Karpas-422 (cell line): ENCODE measurements at regions not wholly inside any gene's neighbourhood (a gene's known extent, or its start where the extent isn't known, plus 50 kb on each side); places are given as distances from the start of the nearest gene placed in this dataset.
"Not testable (repeated sequence)": the region's sequence is repeated elsewhere in the genome, so short reads cannot be mapped to it uniquely, and the experiment has no call there.

Source experiments
- DNase-seq: peaks from one replicate; pipeline ENCODE4 v3.0.0-alpha.2; 2015
- H2AFZ ChIP-seq: fragments of 200-600 bp; sonication (generic); 2 replicates; pipeline ENCODE4 v1.6.1; 2014; ENCODE audit warnings: antibody characterized with exemption, low read length, mixed read lengths
- H3K27ac ChIP-seq: fragments of 200-600 bp; sonication (generic); 2 replicates; pipeline ENCODE4 v1.5.1; 2014; ENCODE audit warnings: mild to moderate bottlenecking, low read length, moderate library complexity
- H3K27me3 ChIP-seq: fragments of 200-600 bp; sonication (generic); 2 replicates; pipeline ENCODE4 v1.6.1; 2014; ENCODE audit warnings: low read length, mixed read lengths
- H3K36me3 ChIP-seq: fragments of 200-600 bp; sonication (generic); 2 replicates; pipeline ENCODE4 v1.6.1; 2014; ENCODE audit warnings: low read length, mixed read lengths; ENCODE audit not compliant: insufficient read depth
- H3K4me1 ChIP-seq: fragments of 200-600 bp; sonication (generic); 2 replicates; pipeline ENCODE4 v1.6.1; 2014; ENCODE audit warnings: mild to moderate bottlenecking, low read length, mixed read lengths
- H3K4me2 ChIP-seq: fragments of 200-600 bp; sonication (generic); 2 replicates; pipeline ENCODE4 v1.6.1; 2014; ENCODE audit warnings: low read length, low read depth, mild to moderate bottlenecking; ENCODE audit not compliant: poor library complexity, severe bottlenecking
- H3K4me3 ChIP-seq: fragments of 200-600 bp; sonication (generic); 2 replicates; pipeline ENCODE4 v1.5.1; 2014; ENCODE audit warnings: mild to moderate bottlenecking, antibody characterized with exemption, low read length, mixed read lengths
- H3K79me2 ChIP-seq: fragments of 200-600 bp; sonication (generic); 2 replicates; pipeline ENCODE4 v1.6.1; 2014; ENCODE audit warnings: mild to moderate bottlenecking, low read length, mixed read lengths
- H3K9ac ChIP-seq: fragments of 200-600 bp; sonication (generic); 2 replicates; pipeline ENCODE4 v1.6.0; 2014; ENCODE audit warnings: low read length
- H3K9me2 ChIP-seq: fragments of 200-600 bp; sonication (generic), shearing (Covaris generic); replicated peaks from 2 replicates; pipeline ENCODE4 v1.6.0; 2014; ENCODE audit warnings: mild to moderate bottlenecking, low read length, moderate library complexity; ENCODE audit not compliant: insufficient read depth
- H3K9me3 ChIP-seq: fragments of 300-700, 200-600 bp; sonication (generic); 2 replicates; pipeline ENCODE4 v1.6.1; 2014; ENCODE audit warnings: low read length, mixed read lengths
- H4K20me1 ChIP-seq: fragments of 200-600 bp; sonication (generic); 2 replicates; pipeline ENCODE4 v1.6.1; 2014; ENCODE audit warnings: mild to moderate bottlenecking, antibody characterized with exemption, low read length, low read depth; ENCODE audit not compliant: insufficient read depth

DNA sequence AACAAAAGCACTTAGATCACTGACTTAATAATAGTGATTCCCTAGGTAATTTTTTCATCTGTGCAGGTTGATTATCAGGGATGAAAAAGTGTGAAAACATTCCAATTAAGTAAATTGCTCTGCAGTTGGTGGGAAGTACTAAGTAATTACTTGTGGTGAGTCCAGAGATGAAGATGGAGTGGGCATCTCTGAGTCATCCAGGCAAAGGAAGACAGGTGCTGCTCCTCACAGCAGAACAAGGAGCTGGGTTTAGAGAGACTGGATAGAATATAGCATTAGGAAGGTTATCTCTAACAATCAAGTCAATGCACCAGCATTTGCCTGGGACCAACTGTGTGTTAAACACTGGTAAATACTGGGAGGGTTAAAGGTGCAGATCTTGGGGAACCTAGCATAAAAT lies 174.0 kb upstream of the SPATA31A3 start:
- DNase-seq, H3K27me3 ChIP-seq, H3K4me2 ChIP-seq, H3K27ac ChIP-seq, H2AFZ ChIP-seq, H3K9ac ChIP-seq, H3K9me3 ChIP-seq, H3K36me3 ChIP-seq, H4K20me1 ChIP-seq, H3K4me3 ChIP-seq, H3K4me1 ChIP-seq, H3K9me2 ChIP-seq, H3K79me2 ChIP-seq: not testable (repeated sequence)

DNA sequence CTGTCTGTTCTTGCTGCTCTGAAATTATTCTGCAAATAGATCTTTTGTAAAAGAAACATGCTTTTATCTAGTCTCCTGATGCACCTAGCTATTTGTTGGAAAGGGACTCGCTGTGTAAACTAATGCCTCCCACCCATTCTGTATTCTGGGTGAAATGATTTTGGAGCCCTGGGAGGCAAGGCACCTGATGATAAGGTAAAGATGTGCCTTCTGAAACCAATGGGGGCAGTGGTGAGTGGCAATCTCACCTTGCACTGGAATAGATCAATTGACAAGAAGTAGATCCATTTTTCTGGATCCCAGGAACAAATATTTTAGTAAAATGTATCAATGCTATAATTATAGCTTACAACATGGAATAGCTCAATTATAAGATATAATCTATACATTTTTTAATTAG lies 170.5 kb upstream of the SPATA31A3 start:
- H3K27me3 ChIP-seq, H3K4me3 ChIP-seq, H3K9me2 ChIP-seq, H3K4me2 ChIP-seq, H3K4me1 ChIP-seq, H4K20me1 ChIP-seq, H2AFZ ChIP-seq, DNase-seq, H3K27ac ChIP-seq, H3K9ac ChIP-seq, H3K79me2 ChIP-seq, H3K9me3 ChIP-seq, H3K36me3 ChIP-seq: not testable (repeated sequence)

GRCh38 chr9:67155218-67155617 lies 162.9 kb upstream of the SPATA31A3 start:
- not testable (repeated sequence) for H4K20me1 ChIP-seq, DNase-seq, H3K4me3 ChIP-seq, H3K4me1 ChIP-seq, H3K36me3 ChIP-seq, H3K27me3 ChIP-seq, H3K9ac ChIP-seq, H3K9me3 ChIP-seq, H2AFZ ChIP-seq, H3K79me2 ChIP-seq, H3K9me2 ChIP-seq, H3K27ac ChIP-seq, H3K4me2 ChIP-seq

GRCh38 chr9:67153501-67153900 lies 161.2 kb upstream of the SPATA31A3 start:
- not testable (repeated sequence) for H3K36me3 ChIP-seq, H3K27me3 ChIP-seq, H3K4me1 ChIP-seq, H3K9me2 ChIP-seq, DNase-seq, H4K20me1 ChIP-seq, H3K27ac ChIP-seq, H3K4me2 ChIP-seq, H3K9me3 ChIP-seq, H2AFZ ChIP-seq, H3K4me3 ChIP-seq, H3K79me2 ChIP-seq, H3K9ac ChIP-seq

- H3K9me2 ChIP-seq, H3K27ac ChIP-seq, H3K79me2 ChIP-seq, H3K36me3 ChIP-seq, H2AFZ ChIP-seq, H3K27me3 ChIP-seq, H3K4me3 ChIP-seq, DNase-seq, H3K9ac ChIP-seq, H3K4me1 ChIP-seq, H3K4me2 ChIP-seq, H4K20me1 ChIP-seq, H3K9me3 ChIP-seq: not testable (repeated sequence)
These were observed 150.2 kb upstream of the SPATA31A3 start for GRCh38 chr9:67142392-67143107.

GRCh38 chr9:67136376-67136775 lies 144.0 kb upstream of the SPATA31A3 start:
- not testable (repeated sequence) for H3K27me3 ChIP-seq, DNase-seq, H2AFZ ChIP-seq, H3K9me3 ChIP-seq, H3K79me2 ChIP-seq, H4K20me1 ChIP-seq, H3K9me2 ChIP-seq, H3K4me3 ChIP-seq, H3K4me1 ChIP-seq, H3K9ac ChIP-seq, H3K27ac ChIP-seq, H3K36me3 ChIP-seq, H3K4me2 ChIP-seq

DNA sequence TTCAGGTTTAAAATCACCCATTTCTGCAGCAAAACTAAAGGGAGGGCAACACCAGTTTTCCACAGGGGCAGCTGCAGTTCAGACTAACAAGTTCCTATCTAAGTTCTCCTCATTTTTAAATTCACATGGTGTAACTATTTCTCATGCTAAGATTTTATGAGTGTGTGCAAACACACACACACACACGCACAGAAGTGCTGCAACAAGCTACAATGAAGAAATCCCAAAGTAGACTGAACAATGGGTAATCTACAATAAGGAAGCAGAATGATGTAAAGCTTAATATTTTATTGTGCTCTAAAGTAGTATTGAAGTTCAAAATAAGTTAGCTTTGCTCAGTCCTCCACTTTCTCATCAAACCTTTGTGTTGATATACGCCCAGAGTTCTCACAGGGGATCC lies 140.8 kb upstream of the SPATA31A3 start:
- not testable (repeated sequence) for H3K79me2 ChIP-seq, DNase-seq, H3K4me1 ChIP-seq, H3K27me3 ChIP-seq, H2AFZ ChIP-seq, H4K20me1 ChIP-seq, H3K4me2 ChIP-seq, H3K4me3 ChIP-seq, H3K9ac ChIP-seq, H3K9me3 ChIP-seq, H3K36me3 ChIP-seq, H3K9me2 ChIP-seq, H3K27ac ChIP-seq

- not testable (repeated sequence) for H2AFZ ChIP-seq, H3K4me3 ChIP-seq, H4K20me1 ChIP-seq, H3K4me2 ChIP-seq, H3K27ac ChIP-seq, H3K36me3 ChIP-seq, H3K9me2 ChIP-seq, H3K4me1 ChIP-seq, DNase-seq, H3K9me3 ChIP-seq, H3K9ac ChIP-seq, H3K79me2 ChIP-seq, H3K27me3 ChIP-seq
These were observed 124.4 kb upstream of the SPATA31A3 start for GRCh38 chr9:67116761-67117160.

GRCh38 chr9:67112148-67112547 lies 119.8 kb upstream of the SPATA31A3 start:
- DNase-seq, H3K4me3 ChIP-seq, H4K20me1 ChIP-seq, H3K79me2 ChIP-seq, H3K9me3 ChIP-seq, H3K9ac ChIP-seq, H3K9me2 ChIP-seq, H3K4me2 ChIP-seq, H3K36me3 ChIP-seq, H3K27ac ChIP-seq, H2AFZ ChIP-seq, H3K27me3 ChIP-seq, H3K4me1 ChIP-seq: not testable (repeated sequence)
